C4-2B (cell line): ENCODE measurements at regions not wholly inside any gene's neighbourhood (a gene's known extent, or its start where the extent isn't known, plus 50 kb on each side); places are given as distances from the start of the nearest gene placed in this dataset.

Experiments used
- H3K27ac ChIP-seq: fragments of 450-650 bp; 2 replicates; pipeline ENCODE4 v1.5.1; 2017
- CTCF ChIP-seq: fragments of 450-650 bp; conservative IDR thresholded peaks from 2 replicates; pipeline ENCODE4 v1.5.1; 2017; ENCODE audit warnings: mild to moderate bottlenecking
- ZFX ChIP-seq: fragments of 450-650 bp; IDR thresholded peaks from 2 replicates; pipeline ENCODE4 v1.6.1; 2017

- TF ChIP-seq CTCF (no peak), ZFX (no peak)
- no peak overlapping the region for H3K27ac ChIP-seq
These were observed 258.4 kb upstream of the CACNA2D1 start for GRCh38 chr7:82701949-82702348.

- H3K27ac ChIP-seq = no peak overlapping the region
- TF ChIP-seq CTCF = no peak
- TF ChIP-seq ZFX = no peak
These were observed 257.2 kb upstream of the CACNA2D1 start for GRCh38 chr7:82700741-82701140.

GRCh38 chr7:82699773-82700186 lies 256.2 kb upstream of the CACNA2D1 start:
- no peak for TF ChIP-seq ZFX
- no peak for TF ChIP-seq CTCF

GRCh38 chr7:82697897-82698296 lies 254.3 kb upstream of the CACNA2D1 start:
- TF ChIP-seq ZFX (no peak), CTCF (no peak)

More at GRCh38 chr7:82699773-82700186, 256.2 kb upstream of the CACNA2D1 start:
- H3K27ac ChIP-seq = no peak overlapping the region

GRCh38 chr7:82696631-82697030 lies 253.1 kb upstream of the CACNA2D1 start:
- H3K27ac ChIP-seq = no peak overlapping the region
- TF ChIP-seq CTCF (no peak), ZFX (no peak)

More at GRCh38 chr7:82697897-82698296, 254.3 kb upstream of the CACNA2D1 start:
- no peak overlapping the region for H3K27ac ChIP-seq

- H3K27ac ChIP-seq = no peak overlapping the region
- TF ChIP-seq CTCF (no peak), ZFX (no peak)
These were observed 250.4 kb upstream of the CACNA2D1 start for GRCh38 chr7:82694022-82694421.

- H3K27ac ChIP-seq = no peak overlapping the region
- TF ChIP-seq ZFX (no peak), CTCF (no peak)
These were observed 247.4 kb upstream of the CACNA2D1 start for GRCh38 chr7:82690929-82691328.
